K562 (cell line): ENCODE measurements at regions not wholly inside any gene's neighbourhood (a gene's known extent, or its start where the extent isn't known, plus 50 kb on each side); places are given as distances from the start of the nearest gene placed in this dataset.

Experiments used
- ATAC-seq: fragments of 200-7000 bp; cut with Tn5 transposase; 3 replicates; pipeline ENCODE4 v1.9.1; 2020; ENCODE audit warnings: moderate library complexity
- BruUV-seq: library from RNA; stranded (reverse); fragments of 400-500 nt; replicated peaks from 2 replicates; lab custom pipeline; 2021; lab: Mats Ljungman, UMichigan
- CTCF ChIA-PET: fragments of 300-600 bp; formaldehyde crosslinking; extraction: SDS; loops from one replicate; lab custom pipeline; 2021; ENCODE audit warnings: low intra/inter-chr PET ratio; lab: Yijun Ruan, JAX
- POLR2A ChIA-PET: fragments of 300-600, 350-650 bp; sonication (Branson Sonifier 250); formaldehyde crosslinking; extraction: SDS; loops from one replicate; lab custom pipeline; 2021; ENCODE audit warnings: antibody characterized with exemption, inconsistent platforms; lab: Yijun Ruan, JAX
- DNase-seq, 4 experiments: peaks; one replicate each; pipeline versions ENCODE4 v3.0.0 to v3.0.0-alpha.2; 2011 to 2018; ENCODE audit warnings: low spot score in 3 of 4, mixed read lengths in 3 of 4; ENCODE audit errors: extremely low read depth in 1 of 4
- FAIRE-seq: peaks from 2 replicates; lab custom pipeline; 2011; peaks lifted over from hg19 to GRCh38; lab: Jason Lieb, UNC
- H2AFZ ChIP-seq: 2 replicates; pipeline ENCODE4 v1.6.0; 2011; ENCODE audit warnings: low read depth, low read length, control low read depth, inconsistent platforms
- H3K27ac ChIP-seq: fragments of 200-600 bp; 3 replicates; pipeline ENCODE4 v1.8.0; 2011; ENCODE audit warnings: low read depth, mild to moderate bottlenecking, control low read depth, inconsistent platforms, low read length, moderate library complexity, mixed read lengths; ENCODE audit errors: extremely low read depth
- H3K27me3 ChIP-seq, 2 experiments: fragments of 300-600 bp in 1 of 2; 2 replicates in 1 of 2; 3 replicates in 1 of 2; pipeline versions ENCODE4 v1.6.0 to v1.8.0; 2011; ENCODE audit warnings: inconsistent platforms in 2 of 2, low read length in 2 of 2, mild to moderate bottlenecking in 1 of 2, mixed read lengths in 1 of 2, moderate library complexity in 1 of 2; ENCODE audit not compliant: control insufficient read depth in 2 of 2, insufficient read depth in 2 of 2
- H3K36me3 ChIP-seq: fragments of 300-600 bp; 3 replicates; pipeline ENCODE4 v1.8.0; 2011; ENCODE audit warnings: mild to moderate bottlenecking, low read length, inconsistent platforms; ENCODE audit not compliant: control insufficient read depth, insufficient read depth
- H3K4me1 ChIP-seq, 2 experiments: fragments of 200-600 bp in 1 of 2; replicated peaks in 1 of 2; 2 replicates in 1 of 2; 3 replicates in 1 of 2; pipeline versions ENCODE4 v1.5.1 to v1.8.0; 2011; ENCODE audit warnings: inconsistent platforms in 2 of 2, low read length in 2 of 2, mild to moderate bottlenecking in 1 of 2, mixed read lengths in 1 of 2, moderate library complexity in 1 of 2; ENCODE audit not compliant: control insufficient read depth in 2 of 2, insufficient read depth in 2 of 2
- H3K4me2 ChIP-seq: 2 replicates; pipeline ENCODE4 v1.6.1; 2011; ENCODE audit warnings: low read length, control low read depth, inconsistent platforms, mixed read lengths; ENCODE audit not compliant: insufficient read depth
- H3K4me3 ChIP-seq: fragments of 200-600 bp; sonication (generic), shearing (Covaris generic); 2 replicates; pipeline ENCODE4 v1.5.1; 2016; ENCODE audit warnings: control low read depth, inconsistent platforms
- H3K79me2 ChIP-seq: fragments of 200-600 bp; 3 replicates; pipeline ENCODE4 v1.8.0; 2011; ENCODE audit warnings: low read length, inconsistent platforms; ENCODE audit not compliant: control insufficient read depth, insufficient read depth
- H3K9ac ChIP-seq, 2 experiments: 2 replicates each; pipeline versions ENCODE4 v1.6.0 to v1.6.1; 2011; ENCODE audit warnings: low read depth in 2 of 2, low read length in 2 of 2, control low read depth in 1 of 2, inconsistent platforms in 1 of 2, mild to moderate bottlenecking in 1 of 2, mixed read lengths in 1 of 2; ENCODE audit not compliant: insufficient read depth in 1 of 2
- H3K9me1 ChIP-seq: one replicate; pipeline ENCODE4 v1.6.0; 2011; ENCODE audit warnings: inconsistent platforms, mild to moderate bottlenecking, low read length, moderate library complexity; ENCODE audit not compliant: control insufficient read depth, insufficient read depth
- H3K9me3 ChIP-seq: replicated peaks from 2 replicates; pipeline ENCODE4 v1.5.1; 2011; ENCODE audit warnings: low read depth, low read length, inconsistent platforms; ENCODE audit not compliant: control insufficient read depth, insufficient read depth
- H4K20me1 ChIP-seq: replicated peaks from 2 replicates; pipeline ENCODE4 v1.6.1; 2011; ENCODE audit warnings: low read length, inconsistent platforms, mixed read lengths; ENCODE audit not compliant: control insufficient read depth, insufficient read depth
- AFF4 ChIP-seq: sonication (generic); formaldehyde crosslinking; IDR thresholded peaks from 2 replicates; pipeline ENCODE4 v1.8.0; 2023; ENCODE audit warnings: mild to moderate bottlenecking, missing genetic modification reagents
- ATF4 ChIP-seq: fragments of 450-650 bp; formaldehyde crosslinking; IDR thresholded peaks from 2 replicates; pipeline ENCODE4 v1.4.0; 2022; ENCODE audit warnings: mild to moderate bottlenecking, moderate library complexity
- DPF2 ChIP-seq: fragments of 450-650 bp; IDR thresholded peaks from 2 replicates; pipeline ENCODE4 v1.6.1; 2016
- MLX ChIP-seq, 2 experiments: fragments of 450-650 bp in 1 of 2; sonication (generic) in 1 of 2; formaldehyde crosslinking; conservative IDR thresholded peaks; 2 replicates each; pipeline versions ENCODE4 v1.4.0 to v1.8.1; 2020 to 2022; ENCODE audit warnings: mild to moderate bottlenecking in 1 of 2, missing genetic modification reagents in 1 of 2
- PCBP2 ChIP-seq: fragments of 200-400 bp; formaldehyde crosslinking; IDR thresholded peaks from 2 replicates; pipeline ENCODE4 v1.6.1; 2018; ENCODE audit warnings: low read length, low read depth, mild to moderate bottlenecking, moderate library complexity; ENCODE audit not compliant: poor library complexity, severe bottlenecking
- SAFB2 ChIP-seq: fragments of 200-400 bp; formaldehyde crosslinking; IDR thresholded peaks from 2 replicates; pipeline ENCODE4 v1.6.1; 2018; ENCODE audit warnings: borderline replicate concordance, low read length, low read depth, moderate library complexity; ENCODE audit not compliant: severe bottlenecking
- SMARCB1 ChIP-seq: IDR thresholded peaks from 2 replicates; pipeline ENCODE4 v1.6.1; 2011; ENCODE audit warnings: improper control_type of control experiment, low read depth; ENCODE audit not compliant: insufficient read length
- SNAPC5 ChIP-seq: fragments of 250-450 bp; sonication (Bioruptor Pico); IDR thresholded peaks from 2 replicates; pipeline ENCODE4 v1.8.0; 2021; ENCODE audit warnings: moderate library complexity, mild to moderate bottlenecking, inconsistent platforms
- STAT5A ChIP-seq: IDR thresholded peaks from 2 replicates; pipeline ENCODE4 v1.6.1; 2012; ENCODE audit warnings: low read length, inconsistent platforms, borderline replicate concordance
- XRCC5 ChIP-seq: fragments of 200-400 bp; formaldehyde crosslinking; IDR thresholded peaks from 2 replicates; pipeline ENCODE4 v1.6.1; 2017; ENCODE audit warnings: low read depth, mild to moderate bottlenecking, low read length
- ZNF165 ChIP-seq: fragments of 250-450 bp; sonication (Bioruptor Pico); IDR thresholded peaks from 2 replicates; pipeline ENCODE4 v1.4.0; 2020; ENCODE audit warnings: borderline replicate concordance
- ZNF311 ChIP-seq: fragments of 250-450 bp; sonication (Bioruptor Pico); IDR thresholded peaks from 2 replicates; pipeline ENCODE4 v1.4.0; 2020; ENCODE audit warnings: mild to moderate bottlenecking, moderate library complexity
- ZNF324 ChIP-seq: fragments of 250-450 bp; sonication (Bioruptor Pico); IDR thresholded peaks from 2 replicates; pipeline ENCODE4 v1.4.0; 2020; ENCODE audit warnings: mild to moderate bottlenecking
- ZNF583 ChIP-seq: fragments of 250-450 bp; sonication (Bioruptor Pico); IDR thresholded peaks from 2 replicates; pipeline ENCODE4 v1.4.0; 2020
- ZNF696 ChIP-seq: fragments of 250-450 bp; sonication (Bioruptor Pico); conservative IDR thresholded peaks from 2 replicates; pipeline ENCODE4 v1.4.0; 2020; ENCODE audit warnings: mild to moderate bottlenecking, moderate library complexity
- ZNF740 ChIP-seq, 3 experiments: fragments of 200-800 bp in 1 of 3; sonication (Bioruptor generic) in 1 of 3; sonication (generic) in 1 of 3; formaldehyde crosslinking in 1 of 3; IDR thresholded peaks; 2 replicates each; pipeline versions ENCODE4 v1.6.1 to v1.8.0; 2016 to 2022; ENCODE audit warnings: mild to moderate bottlenecking in 2 of 3, missing compliant biosample characterization in 2 of 3, missing genetic modification characterization in 2 of 3, missing genetic modification reagents in 1 of 3
- WGBS: fragments of 100-300 bp; shearing (Covaris generic); methylation state at CpG from one replicate; pipeline ENCODE4 v1.1.6; 2016; ENCODE audit warnings: low coverage, mixed read lengths; ENCODE audit not compliant: insufficient coverage; ENCODE audit errors: missing lambda C conversion rate; 5-methylcytosine and 5-hydroxymethylcytosine counted together
- in situ Hi-C: fragments of 300-500 bp; cut with MboI; formaldehyde crosslinking; loops from 4 replicates; pipeline ENCODE4 v1.15.0; 2018; ENCODE audit warnings: inconsistent platforms, mixed read lengths
- intact Hi-C: fragments of 100-400 bp; cut with micrococcal nuclease; formaldehyde crosslinking; loops from 2 replicates; pipeline ENCODE4 v1.14.2; 2022

GRCh38 chr15:85298941-85299340 is 81.5 kb upstream of the AKAP13 start (continued):
- no peak for TF ChIP-seq SMARCB1
- TF ChIP-seq STAT5A = no peak
- no peak for TF ChIP-seq AFF4 (CRISPR knock-in tag)
- no peak for TF ChIP-seq SAFB2

- H3K4me1 ChIP-seq = no peaks in the 10 kb centered on the region
- DNase-seq = no peak
- POLR2A ChIA-PET = no interaction called here
- no peak for TF ChIP-seq ZNF324 (CRISPR knock-in tag)
- TF ChIP-seq MLX (CRISPR knock-in tag; conservative IDR thresholded peaks at IDR 0.05) = no peak
- no peak for TF ChIP-seq ZNF311
- no peak for TF ChIP-seq XRCC5
- no peak for TF ChIP-seq SNAPC5 (CRISPR knock-in tag)
- TF ChIP-seq ZNF740 (CRISPR knock-in tag; IDR thresholded peaks at IDR 0.05) = no peak
- TF ChIP-seq ZNF740 (tag; IDR thresholded peaks at IDR 0.05) = no peak
- no peak for TF ChIP-seq ATF4
- TF ChIP-seq ZNF696 (CRISPR knock-in tag) = no peak
- no peak for TF ChIP-seq PCBP2
- TF ChIP-seq DPF2 = no peak
- no peak for TF ChIP-seq ZNF583
- TF ChIP-seq ZNF165 (CRISPR knock-in tag) = no peak
Measured at GRCh38 chr15:85302271-85302670, 78.1 kb upstream of the AKAP13 start.

More at GRCh38 chr15:85302271-85302670, 78.1 kb upstream of the AKAP13 start:
- no peak for FAIRE-seq
- BruUV-seq = no TSS peak
- intact Hi-C loops = no loop called here
- Histone ChIP-seq H3K9ac (no peak overlapping the region), H4K20me1 (no peaks in the 10 kb centered on the region), H3K9me1 (no peaks in the 10 kb centered on the region), H3K4me2 (no peak overlapping the region), H3K79me2 (no peaks in the 10 kb centered on the region), H3K27ac (no peak overlapping the region), H3K36me3 (no peaks in the 10 kb centered on the region), H3K4me3 (no peak overlapping the region), H3K27me3 (peaks cover 2 to 4% of the 10 kb centered on the region in 2 experiments; a peak in 3 of 5 replicates), H3K9me3 (no peaks in the 10 kb centered on the region), H2AFZ (no peak overlapping the region)
- 0% methylated on average over 2 of the region's 2 CpGs for WGBS
- no peak for ATAC-seq
- in situ Hi-C loops = no loop called here
- CTCF ChIA-PET = no interaction called here
